Progenitor cell of endocrine pancreas (in vitro differentiated cells): ENCODE measurements at regions not wholly inside any gene's neighbourhood (a gene's known extent, or its start where the extent isn't known, plus 50 kb on each side); places are given as distances from the start of the nearest gene placed in this dataset.

ENCODE experiments used
- DNase-seq: peaks from one replicate; pipeline ENCODE4 v3.0.0; 2021; ENCODE audit warnings: low spot score; ENCODE audit not compliant: unreplicated experiment
- H3K27ac Mint-ChIP-seq: 2 replicates; pipeline ENCODE4 v1.8.0; 2021; ENCODE audit warnings: mild to moderate bottlenecking, moderate library complexity, mixed read lengths
- H3K27me3 Mint-ChIP-seq: 2 replicates; pipeline ENCODE4 v1.8.0; 2021; ENCODE audit warnings: mixed read lengths
- H3K36me3 Mint-ChIP-seq: 2 replicates; pipeline ENCODE4 v1.8.0; 2022; ENCODE audit warnings: mixed read lengths; ENCODE audit not compliant: insufficient read depth
- H3K4me1 Mint-ChIP-seq: 2 replicates; pipeline ENCODE4 v1.8.0; 2021; ENCODE audit warnings: low read depth, mixed read lengths
- H3K4me3 Mint-ChIP-seq: 2 replicates; pipeline ENCODE4 v1.8.0; 2021; ENCODE audit warnings: low read depth, mild to moderate bottlenecking, moderate library complexity, mixed read lengths
- H3K9me3 Mint-ChIP-seq: 2 replicates; pipeline ENCODE4 v1.8.0; 2021; ENCODE audit warnings: low read depth, mixed read lengths
- CTCF ChIP-seq: fragments of 200-600 bp; sonication (generic); IDR thresholded peaks from one replicate; pipeline ENCODE4 v1.5.0; 2021; ENCODE audit warnings: antibody characterized with exemption, mild to moderate bottlenecking; ENCODE audit not compliant: unreplicated experiment

- peaks cover 8% of the 10 kb centered on the region for H3K9me3 Mint-ChIP-seq
- no peak overlapping the region for H3K27ac Mint-ChIP-seq
- H3K27me3 Mint-ChIP-seq, result no peaks in the 10 kb centered on the region
These were observed 457.7 kb downstream of the IPMK start for GRCh38 chr10:57809961-57810360.

GRCh38 chr10:57807906-57808305, 459.8 kb downstream of the IPMK start:
- DNase-seq, result no peak
- Mint-ChIP-seq H3K36me3 (no peaks in the 10 kb centered on the region), H3K27me3 (no peaks in the 10 kb centered on the region), H3K4me1 (no peaks in the 10 kb centered on the region), H3K27ac (no peak overlapping the region), H3K9me3 (peaks cover 8% of the 10 kb centered on the region), H3K4me3 (no peak overlapping the region)
- no peak for TF ChIP-seq CTCF

More at GRCh38 chr10:57809961-57810360, 457.7 kb downstream of the IPMK start:
- TF ChIP-seq CTCF, result no peak
- DNase-seq, result no peak
- H3K4me3 Mint-ChIP-seq, result no peak overlapping the region
- no peaks in the 10 kb centered on the region for H3K36me3 Mint-ChIP-seq
- no peaks in the 10 kb centered on the region for H3K4me1 Mint-ChIP-seq

GRCh38 chr10:57806675-57807074, 461.0 kb downstream of the IPMK start:
- no peaks in the 10 kb centered on the region for H3K4me1 Mint-ChIP-seq
- no peak for TF ChIP-seq CTCF
- no peak overlapping the region for H3K4me3 Mint-ChIP-seq
- no peaks in the 10 kb centered on the region for H3K36me3 Mint-ChIP-seq
- no peak overlapping the region for H3K27ac Mint-ChIP-seq
- H3K9me3 Mint-ChIP-seq, result peaks cover 8% of the 10 kb centered on the region
- no peak for DNase-seq
- no peaks in the 10 kb centered on the region for H3K27me3 Mint-ChIP-seq

- no peaks in the 10 kb centered on the region for H3K9me3 Mint-ChIP-seq
- DNase-seq, result no peak
- H3K27me3 Mint-ChIP-seq, result no peaks in the 10 kb centered on the region
- H3K4me3 Mint-ChIP-seq, result no peak overlapping the region
- no peaks in the 10 kb centered on the region for H3K4me1 Mint-ChIP-seq
- H3K27ac Mint-ChIP-seq, result no peak overlapping the region
- no peak for TF ChIP-seq CTCF
- no peaks in the 10 kb centered on the region for H3K36me3 Mint-ChIP-seq
These were observed 468.1 kb downstream of the IPMK start for GRCh38 chr10:57799625-57800024.

GRCh38 chr10:57798830-57799229, 468.9 kb downstream of the IPMK start:
- Mint-ChIP-seq H3K27ac (no peak overlapping the region), H3K27me3 (no peaks in the 10 kb centered on the region), H3K4me1 (no peaks in the 10 kb centered on the region), H3K9me3 (no peaks in the 10 kb centered on the region), H3K4me3 (no peak overlapping the region), H3K36me3 (no peaks in the 10 kb centered on the region)
- no peak for TF ChIP-seq CTCF
- no peak for DNase-seq
